Hepatocyte (in vitro differentiated cells): ENCODE measurements at regions not wholly inside any gene's neighbourhood (a gene's known extent, or its start where the extent isn't known, plus 50 kb on each side); places are given as distances from the start of the nearest gene placed in this dataset.

Source experiments
- EZH2phosphoT487 ChIP-seq: fragments of 200-600 bp; sonication (generic); IDR thresholded peaks from one replicate; pipeline ENCODE4 v1.6.1; 2018; ENCODE audit warnings: antibody characterized with exemption, mild to moderate bottlenecking, low read depth, moderate library complexity; ENCODE audit not compliant: unreplicated experiment, severe bottlenecking
- TF ChIP-seq, protein P1 (sequence below): fragments of 200-600 bp; sonication (generic); IDR thresholded peaks from 2 replicates; pipeline ENCODE4 v1.5.1; 2016; ENCODE audit warnings: antibody characterized with exemption, mild to moderate bottlenecking; ENCODE audit not compliant: poor library complexity

DNA sequence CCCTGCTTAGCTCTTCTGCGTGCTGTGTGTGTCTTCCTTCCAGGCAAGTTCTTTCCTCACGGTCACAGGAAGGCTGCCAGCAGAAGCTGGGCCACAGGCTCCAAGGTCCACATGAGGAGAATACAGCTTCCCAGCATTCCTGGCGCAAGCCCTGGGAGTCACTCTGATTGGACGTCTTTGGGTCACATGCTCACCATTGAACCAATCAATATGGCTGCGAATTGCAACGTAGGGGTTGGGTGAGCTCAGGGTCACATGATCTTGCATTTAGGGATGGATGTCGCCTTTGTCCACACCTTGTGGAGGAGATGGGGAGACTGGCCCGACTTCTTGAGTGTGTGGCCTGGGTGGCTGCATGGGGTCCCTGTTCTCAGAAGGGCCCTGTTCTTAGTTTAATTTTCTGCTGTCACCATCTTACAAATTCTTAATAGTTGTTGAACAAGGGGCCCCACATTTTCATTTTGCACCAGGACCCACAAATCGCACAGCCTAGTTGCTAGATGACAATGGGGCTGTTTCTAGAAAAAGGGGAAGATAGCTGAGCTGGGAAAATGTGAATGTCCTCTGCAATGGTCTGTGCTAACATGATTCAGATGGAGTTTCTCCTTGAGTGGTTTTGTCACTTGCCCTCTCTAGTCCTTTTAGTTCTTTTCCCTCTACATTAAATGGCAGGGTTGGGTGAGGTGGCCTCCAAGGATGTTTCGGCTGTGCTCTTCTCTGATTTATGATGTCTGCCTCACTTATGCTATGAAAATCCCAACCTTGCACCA, 149.6 kb downstream of the CDH26 start:
- no peak for TF ChIP-seq EZH2phosphoT487
- TF ChIP-seq, protein P1, sequence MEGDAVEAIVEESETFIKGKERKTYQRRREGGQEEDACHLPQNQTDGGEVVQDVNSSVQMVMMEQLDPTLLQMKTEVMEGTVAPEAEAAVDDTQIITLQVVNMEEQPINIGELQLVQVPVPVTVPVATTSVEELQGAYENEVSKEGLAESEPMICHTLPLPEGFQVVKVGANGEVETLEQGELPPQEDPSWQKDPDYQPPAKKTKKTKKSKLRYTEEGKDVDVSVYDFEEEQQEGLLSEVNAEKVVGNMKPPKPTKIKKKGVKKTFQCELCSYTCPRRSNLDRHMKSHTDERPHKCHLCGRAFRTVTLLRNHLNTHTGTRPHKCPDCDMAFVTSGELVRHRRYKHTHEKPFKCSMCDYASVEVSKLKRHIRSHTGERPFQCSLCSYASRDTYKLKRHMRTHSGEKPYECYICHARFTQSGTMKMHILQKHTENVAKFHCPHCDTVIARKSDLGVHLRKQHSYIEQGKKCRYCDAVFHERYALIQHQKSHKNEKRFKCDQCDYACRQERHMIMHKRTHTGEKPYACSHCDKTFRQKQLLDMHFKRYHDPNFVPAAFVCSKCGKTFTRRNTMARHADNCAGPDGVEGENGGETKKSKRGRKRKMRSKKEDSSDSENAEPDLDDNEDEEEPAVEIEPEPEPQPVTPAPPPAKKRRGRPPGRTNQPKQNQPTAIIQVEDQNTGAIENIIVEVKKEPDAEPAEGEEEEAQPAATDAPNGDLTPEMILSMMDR = no peak
